Suprapubic skin (tissue), 4 donors: ENCODE measurements at regions not wholly inside any gene's neighbourhood (a gene's known extent, or its start where the extent isn't known, plus 50 kb on each side); places are given as distances from the start of the nearest gene placed in this dataset.

ENCODE experiments used
- DNase-seq, 2 donors: peaks; one replicate each; pipeline ENCODE4 v3.0.0-alpha.2; 2019; ENCODE audit warnings: low spot score in 2 of 2
- H3K27ac ChIP-seq: fragments of 200-600 bp; sonication (generic); one replicate; pipeline ENCODE4 v1.5.1; 2019
- H3K27me3 ChIP-seq: fragments of 200-600 bp; sonication (generic); one replicate; pipeline ENCODE4 v1.5.1; 2019
- H3K36me3 ChIP-seq: fragments of 200-600 bp; sonication (generic); one replicate; pipeline ENCODE4 v1.5.1; 2019
- H3K4me1 ChIP-seq: fragments of 200-600 bp; sonication (generic); one replicate; pipeline ENCODE4 v1.5.1; 2019
- H3K4me3 ChIP-seq: fragments of 200-600 bp; sonication (generic); one replicate; pipeline ENCODE4 v1.5.1; 2019; ENCODE audit warnings: mild to moderate bottlenecking
- H3K9me3 ChIP-seq: fragments of 200-600 bp; sonication (generic); one replicate; pipeline ENCODE4 v1.5.1; 2019
- EP300 ChIP-seq: sonication (generic); formaldehyde crosslinking; IDR thresholded peaks from one replicate; pipeline ENCODE4 v1.6.1; 2017; ENCODE audit warnings: antibody characterized with exemption
- POLR2A ChIP-seq, 2 donors: fragments of 450-650 bp; IDR thresholded peaks; one replicate each; pipeline ENCODE4 v1.6.1; 2017; ENCODE audit warnings: antibody characterized with exemption in 2 of 2, mild to moderate bottlenecking in 2 of 2, moderate library complexity in 2 of 2
- POLR2AphosphoS5 ChIP-seq, 3 donors: sonication (generic); formaldehyde crosslinking; IDR thresholded peaks; one replicate each; pipeline ENCODE4 v1.6.1; 2017; ENCODE audit warnings: antibody characterized with exemption in 3 of 3
- WGBS: methylation state at CpG from one replicate; pipeline ENCODE4 v1.1.5; 2018; 5-methylcytosine and 5-hydroxymethylcytosine counted together
- TF ChIP-seq, protein P1 (sequence below), 2 donors: fragments of 200-600 bp in 1 of 2; fragments of 450-650 bp in 1 of 2; sonication (generic) in 1 of 2; IDR thresholded peaks; one replicate each; pipeline ENCODE4 v1.5.1; 2016 to 2019; ENCODE audit warnings: antibody characterized with exemption in 2 of 2, mild to moderate bottlenecking in 1 of 2, moderate library complexity in 1 of 2

DNA sequence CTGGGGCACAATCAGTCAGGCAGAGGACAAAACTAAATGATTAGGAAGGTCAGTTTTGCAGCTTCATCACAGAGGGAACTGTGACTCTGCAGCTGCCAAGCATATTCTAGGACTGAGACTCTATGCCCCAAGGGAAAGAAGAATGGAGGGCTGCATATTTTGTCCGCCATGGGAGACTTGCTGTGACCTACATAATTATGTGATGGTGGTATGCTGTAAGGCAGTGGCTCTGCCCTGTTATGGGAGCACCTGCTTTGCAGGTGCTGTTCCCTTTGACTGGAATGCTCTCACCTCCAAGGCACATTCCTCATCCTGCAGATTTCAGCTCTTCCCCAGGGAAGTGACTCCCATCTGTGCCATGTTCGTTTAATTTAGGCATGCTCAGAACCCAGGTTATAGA lies 261.9 kb upstream of the EPHA4 start:
- H3K36me3 ChIP-seq: no peaks in the 10 kb centered on the region
- no peaks in the 10 kb centered on the region for H3K27me3 ChIP-seq
- no peak overlapping the region for H3K4me3 ChIP-seq
- no peaks in the 10 kb centered on the region for H3K4me1 ChIP-seq
- H3K27ac ChIP-seq: no peak overlapping the region
- WGBS: 59% methylated on average over 2 of the region's 2 CpGs
- no peaks in the 10 kb centered on the region for H3K9me3 ChIP-seq
- TF ChIP-seq POLR2A (IDR thresholded peaks at IDR 0.05) (no peak), EP300 (no peak), POLR2AphosphoS5 (IDR thresholded peaks at IDR 0.05) (no peak)
- TF ChIP-seq, protein P1, sequence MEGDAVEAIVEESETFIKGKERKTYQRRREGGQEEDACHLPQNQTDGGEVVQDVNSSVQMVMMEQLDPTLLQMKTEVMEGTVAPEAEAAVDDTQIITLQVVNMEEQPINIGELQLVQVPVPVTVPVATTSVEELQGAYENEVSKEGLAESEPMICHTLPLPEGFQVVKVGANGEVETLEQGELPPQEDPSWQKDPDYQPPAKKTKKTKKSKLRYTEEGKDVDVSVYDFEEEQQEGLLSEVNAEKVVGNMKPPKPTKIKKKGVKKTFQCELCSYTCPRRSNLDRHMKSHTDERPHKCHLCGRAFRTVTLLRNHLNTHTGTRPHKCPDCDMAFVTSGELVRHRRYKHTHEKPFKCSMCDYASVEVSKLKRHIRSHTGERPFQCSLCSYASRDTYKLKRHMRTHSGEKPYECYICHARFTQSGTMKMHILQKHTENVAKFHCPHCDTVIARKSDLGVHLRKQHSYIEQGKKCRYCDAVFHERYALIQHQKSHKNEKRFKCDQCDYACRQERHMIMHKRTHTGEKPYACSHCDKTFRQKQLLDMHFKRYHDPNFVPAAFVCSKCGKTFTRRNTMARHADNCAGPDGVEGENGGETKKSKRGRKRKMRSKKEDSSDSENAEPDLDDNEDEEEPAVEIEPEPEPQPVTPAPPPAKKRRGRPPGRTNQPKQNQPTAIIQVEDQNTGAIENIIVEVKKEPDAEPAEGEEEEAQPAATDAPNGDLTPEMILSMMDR (IDR thresholded peaks at IDR 0.05): no peak
- no peak for DNase-seq

DNA sequence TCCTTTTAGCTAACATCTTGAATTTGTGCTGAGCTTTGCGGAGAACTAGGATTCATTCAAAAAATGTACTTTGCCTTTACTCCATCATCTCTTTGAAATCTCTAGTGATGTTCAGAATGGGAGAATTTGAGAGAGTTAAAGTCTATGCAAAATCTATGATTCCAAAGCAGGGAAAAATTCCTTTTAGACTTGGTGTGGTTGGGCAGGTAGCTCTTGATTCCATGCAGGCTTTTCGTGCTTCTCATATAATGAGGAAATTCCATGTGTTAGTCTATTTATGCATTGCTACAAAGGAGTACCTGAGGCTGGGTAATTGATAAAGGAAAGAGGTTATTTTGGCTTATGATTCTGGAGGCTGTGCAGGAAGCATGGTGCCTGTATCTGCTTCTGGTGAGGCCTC lies 258.9 kb upstream of the EPHA4 start:
- no peaks in the 10 kb centered on the region for H3K4me1 ChIP-seq
- no peaks in the 10 kb centered on the region for H3K9me3 ChIP-seq
- H3K36me3 ChIP-seq: no peaks in the 10 kb centered on the region
- TF ChIP-seq POLR2A (IDR thresholded peaks at IDR 0.05): no peak
- TF ChIP-seq POLR2AphosphoS5 (IDR thresholded peaks at IDR 0.05): no peak
- no peak for TF ChIP-seq EP300
- TF ChIP-seq, protein P1 (IDR thresholded peaks at IDR 0.05): no peak
- WGBS: 85% methylated on average over 2 of the region's 2 CpGs
- H3K4me3 ChIP-seq: no peak overlapping the region
- no peaks in the 10 kb centered on the region for H3K27me3 ChIP-seq
- H3K27ac ChIP-seq: no peak overlapping the region
- DNase-seq: no peak

DNA sequence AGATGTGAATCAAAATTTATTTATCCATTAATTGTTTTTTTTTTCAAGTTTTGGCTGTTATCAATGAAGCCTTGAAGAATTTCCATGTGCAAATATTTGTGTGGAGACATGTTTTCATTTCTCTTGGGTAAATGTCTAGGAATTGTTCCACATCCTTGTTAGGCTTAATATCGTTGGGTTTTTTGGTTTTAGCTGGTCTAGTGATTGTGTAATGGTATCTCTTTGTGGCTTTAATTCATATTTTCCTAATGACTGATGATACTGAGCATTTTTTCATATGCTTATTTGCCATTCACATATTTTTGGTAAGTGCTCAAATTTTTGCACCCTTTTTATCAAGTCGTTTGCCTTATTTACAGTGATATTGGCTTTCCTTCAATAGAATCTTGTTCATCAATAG lies 250.3 kb upstream of the EPHA4 start:
- WGBS: 65% methylated on average over 2 of the region's 2 CpGs
- Histone ChIP-seq H3K9me3 (no peaks in the 10 kb centered on the region), H3K36me3 (no peaks in the 10 kb centered on the region), H3K4me3 (no peak overlapping the region), H3K27me3 (no peaks in the 10 kb centered on the region), H3K27ac (no peak overlapping the region), H3K4me1 (no peaks in the 10 kb centered on the region)
- DNase-seq: no peak
- no peak for TF ChIP-seq EP300

DNA sequence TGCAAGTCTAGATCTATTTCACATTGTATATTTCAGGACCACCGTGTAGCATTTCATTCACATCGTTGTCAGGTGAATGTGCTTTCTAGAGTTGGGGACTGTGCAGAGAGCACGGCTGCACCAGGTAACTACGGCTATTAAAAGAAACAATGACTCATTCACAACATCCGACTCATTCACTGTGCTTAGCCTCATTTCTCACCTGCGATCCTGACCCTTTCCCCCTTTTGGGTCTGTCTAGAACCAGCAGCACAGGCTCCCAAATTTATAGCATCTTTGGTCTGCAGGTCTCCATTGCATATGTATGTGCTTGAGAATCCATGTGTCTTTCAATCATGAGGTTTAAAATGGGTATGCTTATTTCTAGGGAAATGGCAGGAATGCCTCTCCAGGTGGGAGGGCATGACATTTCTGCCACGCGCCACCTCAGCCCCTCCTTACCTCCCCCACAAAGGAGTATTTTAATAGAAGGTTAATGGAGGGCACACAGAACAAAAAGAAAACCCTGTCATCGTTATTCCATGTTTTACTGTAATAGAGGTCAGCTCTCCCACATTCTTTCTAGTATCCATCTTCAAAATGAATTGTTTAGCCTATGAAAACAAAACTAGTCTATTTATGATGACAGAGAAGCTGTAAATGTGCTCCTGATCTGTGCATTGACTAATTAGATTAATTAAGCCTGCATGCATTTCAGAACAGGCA lies 246.7 kb upstream of the EPHA4 start:
- no peak for TF ChIP-seq POLR2A (IDR thresholded peaks at IDR 0.05)
- TF ChIP-seq, protein P1 (IDR thresholded peaks at IDR 0.05): no peak
- TF ChIP-seq EP300: no peak
- TF ChIP-seq POLR2AphosphoS5 (IDR thresholded peaks at IDR 0.05): no peak
- H3K9me3 ChIP-seq: no peaks in the 10 kb centered on the region
- no peak overlapping the region for H3K27ac ChIP-seq
- H3K4me1 ChIP-seq: no peaks in the 10 kb centered on the region
- no peak for DNase-seq
- 70% methylated on average over 9 of the region's 9 CpGs for WGBS
- H3K36me3 ChIP-seq: no peaks in the 10 kb centered on the region
- no peak overlapping the region for H3K4me3 ChIP-seq
- no peaks in the 10 kb centered on the region for H3K27me3 ChIP-seq

DNA sequence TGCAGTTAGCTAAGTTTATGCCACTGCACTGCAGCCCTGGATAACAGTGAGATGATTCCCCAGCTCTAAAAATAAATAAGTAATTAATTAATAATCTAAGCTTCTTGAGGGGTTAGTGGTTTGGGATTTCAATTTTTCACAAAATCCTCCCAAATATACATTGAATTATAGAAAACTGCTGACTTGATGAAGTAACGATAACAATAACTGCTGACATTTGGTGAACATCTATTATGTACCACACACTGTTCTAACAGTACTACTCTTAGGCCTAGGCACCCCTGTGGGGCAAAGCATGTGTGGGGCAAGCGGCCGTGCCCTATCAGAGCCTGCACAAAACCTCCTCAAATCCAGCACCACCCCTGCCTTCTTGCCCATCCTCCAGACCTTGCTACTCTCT lies 245.8 kb upstream of the EPHA4 start:
- H3K27me3 ChIP-seq: no peaks in the 10 kb centered on the region
- DNase-seq: no peak
- no peak overlapping the region for H3K4me3 ChIP-seq
- no peak overlapping the region for H3K27ac ChIP-seq
- no peaks in the 10 kb centered on the region for H3K36me3 ChIP-seq
- WGBS: 100% methylated on average over 3 of the region's 3 CpGs
- TF ChIP-seq, protein P1 (IDR thresholded peaks at IDR 0.05): no peak
- TF ChIP-seq POLR2A (IDR thresholded peaks at IDR 0.05): no peak
- no peak for TF ChIP-seq POLR2AphosphoS5 (IDR thresholded peaks at IDR 0.05)
- TF ChIP-seq EP300: no peak
- no peaks in the 10 kb centered on the region for H3K4me1 ChIP-seq
- no peaks in the 10 kb centered on the region for H3K9me3 ChIP-seq

DNA sequence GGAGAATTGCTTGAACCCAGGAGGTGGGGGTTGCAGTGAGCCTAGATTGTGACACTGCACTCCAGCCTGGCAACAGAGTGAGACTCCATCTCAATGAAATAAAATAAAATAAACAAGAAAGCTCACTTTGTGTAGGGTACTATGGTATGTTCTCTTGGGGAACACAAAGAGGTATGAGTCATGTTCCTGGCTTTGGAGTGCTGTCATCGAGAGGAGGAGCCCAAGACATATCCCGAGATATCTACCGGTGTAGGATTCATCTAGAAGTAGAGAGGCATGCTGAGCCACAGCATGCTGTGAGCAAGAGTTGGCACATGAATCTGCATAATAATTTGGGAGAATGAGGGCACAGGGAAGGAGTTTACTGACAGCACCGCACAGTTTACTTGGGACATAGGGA lies 244.9 kb upstream of the EPHA4 start:
- WGBS: 54% methylated on average over 4 of the region's 4 CpGs
- no peaks in the 10 kb centered on the region for H3K4me1 ChIP-seq
- no peak for DNase-seq
- TF ChIP-seq, protein P1 (IDR thresholded peaks at IDR 0.05): no peak
- no peak for TF ChIP-seq EP300
- no peak for TF ChIP-seq POLR2AphosphoS5 (IDR thresholded peaks at IDR 0.05)
- no peak for TF ChIP-seq POLR2A (IDR thresholded peaks at IDR 0.05)
- no peaks in the 10 kb centered on the region for H3K27me3 ChIP-seq
- H3K36me3 ChIP-seq: no peaks in the 10 kb centered on the region
- H3K27ac ChIP-seq: no peak overlapping the region
- H3K4me3 ChIP-seq: no peak overlapping the region
- no peaks in the 10 kb centered on the region for H3K9me3 ChIP-seq
